Eye (tissue), 1 donor: ENCODE measurements at regions not wholly inside any gene's neighbourhood (a gene's known extent, or its start where the extent isn't known, plus 50 kb on each side); places are given as distances from the start of the nearest gene placed in this dataset.
A peak's percentile ranks its signal among the peaks of the same experiment; 100 is the strongest.
"Not testable (repeated sequence)": the region's sequence is repeated elsewhere in the genome, so short reads cannot be mapped to it uniquely, and the experiment has no call there.

ENCODE experiments used
- DNase-seq: peaks from one replicate; pipeline ENCODE4 v3.0.0-alpha.2; 2015

DNA sequence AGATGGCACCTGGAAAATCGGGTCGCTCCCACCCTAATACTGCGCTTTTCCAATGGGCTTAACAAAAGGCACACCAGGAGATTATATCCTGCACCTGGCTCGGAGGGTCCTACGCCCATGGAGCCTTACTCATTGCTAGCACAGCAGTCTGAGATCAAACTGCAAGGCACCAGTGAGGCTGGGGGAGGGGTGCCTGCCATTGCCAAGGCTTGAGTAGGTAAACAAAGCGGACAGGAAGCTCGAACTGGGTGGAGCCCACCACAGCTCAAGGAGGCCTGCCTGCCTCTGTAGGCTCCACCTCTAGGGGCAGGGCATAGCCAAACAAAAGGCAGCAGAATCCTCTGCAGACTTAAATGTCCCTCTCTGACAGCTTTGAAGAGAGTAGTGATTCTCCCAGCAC, 814.8 kb downstream of the SEMA5A start:
- DNase-seq = not testable (repeated sequence)

DNA sequence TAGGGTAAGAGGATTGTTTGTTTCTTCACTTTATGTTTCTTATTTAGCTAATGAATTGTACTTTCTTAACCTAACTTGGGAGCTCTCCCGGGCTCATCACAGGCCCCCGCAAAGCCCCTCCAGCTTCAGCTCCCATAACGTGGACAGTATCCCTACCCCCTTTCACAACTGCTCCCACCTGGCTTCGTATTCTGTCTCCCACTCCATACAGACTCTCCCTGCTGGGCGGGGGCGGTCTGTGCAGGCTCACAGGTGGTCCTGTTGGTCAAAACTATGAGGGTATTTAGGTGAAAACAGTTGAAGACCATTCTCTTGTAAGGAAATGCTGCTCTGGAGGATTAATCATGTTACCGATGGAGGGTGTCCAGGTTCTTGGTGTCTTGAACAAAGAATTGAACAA, 805.3 kb downstream of the SEMA5A start:
- no peak for DNase-seq

- no peak for DNase-seq
Measured at GRCh38 chr5:8749556-8749955, 796.3 kb downstream of the SEMA5A start.

DNA sequence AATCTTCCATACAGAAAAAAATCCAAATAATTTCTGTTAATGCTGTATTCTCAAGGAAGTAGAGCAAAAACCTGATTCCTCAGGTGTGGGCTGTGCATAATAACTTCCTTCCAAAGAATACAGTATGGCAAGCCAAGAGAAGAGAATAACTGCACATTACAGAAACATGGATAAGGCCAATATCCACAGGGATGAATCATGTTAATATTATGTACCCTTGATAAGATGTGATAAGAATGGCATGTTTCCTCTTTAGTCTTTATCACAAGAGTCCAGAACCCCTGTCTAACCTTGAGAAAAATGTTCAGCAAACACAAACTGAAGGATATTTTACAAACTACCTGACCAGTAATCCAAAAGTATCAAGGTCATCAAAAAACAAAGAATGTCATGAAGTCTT, 795.8 kb downstream of the SEMA5A start:
- DNase-seq = no peak

DNA sequence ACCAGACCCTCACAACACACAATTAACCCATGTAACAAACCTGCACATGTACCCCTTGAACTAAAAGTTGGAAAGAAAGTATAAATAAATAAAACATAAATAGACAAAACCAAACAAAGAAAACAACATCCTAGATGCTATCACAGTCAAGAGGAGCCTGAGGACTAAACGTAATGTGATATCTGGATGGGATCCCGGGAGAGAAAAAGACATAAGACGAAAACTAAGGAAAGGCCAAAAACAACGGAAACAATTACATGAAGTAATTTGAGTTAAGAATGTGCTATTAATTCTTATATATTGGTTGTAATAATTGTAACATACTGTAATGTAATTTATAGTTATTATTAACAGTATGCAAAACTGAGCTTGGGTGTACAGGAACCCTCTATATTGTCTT, 793.9 kb downstream of the SEMA5A start:
- DNase-seq = no peak

- no peak for DNase-seq
Measured at GRCh38 chr5:8752595-8752994, 793.3 kb downstream of the SEMA5A start.

DNA sequence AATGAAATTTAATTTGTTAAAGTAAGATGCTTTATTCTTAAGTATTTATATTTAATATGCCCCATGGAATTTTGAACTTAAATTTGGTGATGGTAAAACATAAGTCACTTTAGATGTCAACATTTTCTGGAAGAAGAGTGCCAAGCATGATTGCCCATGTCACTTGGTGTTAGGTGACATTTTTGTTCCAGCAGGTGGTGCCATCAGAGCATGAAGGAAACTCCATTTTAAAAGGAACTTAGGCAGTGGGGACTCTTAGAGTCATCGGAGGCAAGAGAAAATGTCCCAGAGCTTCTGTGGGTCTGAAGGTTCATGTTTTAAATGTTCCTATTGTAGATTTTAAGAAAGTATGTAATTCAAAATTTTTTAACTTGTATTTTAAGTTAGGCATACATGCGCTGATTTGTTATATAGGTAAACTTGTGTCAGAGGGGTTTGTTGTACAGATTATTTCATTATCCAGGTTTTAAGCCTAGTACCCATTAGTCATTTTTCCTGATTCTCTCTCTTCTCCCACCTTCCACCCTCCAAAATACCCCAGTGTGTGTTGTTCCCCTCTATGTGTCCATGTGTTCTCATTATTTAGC, 789.3 kb downstream of the SEMA5A start:
- peak; percentile 77 for DNase-seq

GRCh38 chr5:8765886-8766285, 780.0 kb downstream of the SEMA5A start:
- DNase-seq = no peak

DNA sequence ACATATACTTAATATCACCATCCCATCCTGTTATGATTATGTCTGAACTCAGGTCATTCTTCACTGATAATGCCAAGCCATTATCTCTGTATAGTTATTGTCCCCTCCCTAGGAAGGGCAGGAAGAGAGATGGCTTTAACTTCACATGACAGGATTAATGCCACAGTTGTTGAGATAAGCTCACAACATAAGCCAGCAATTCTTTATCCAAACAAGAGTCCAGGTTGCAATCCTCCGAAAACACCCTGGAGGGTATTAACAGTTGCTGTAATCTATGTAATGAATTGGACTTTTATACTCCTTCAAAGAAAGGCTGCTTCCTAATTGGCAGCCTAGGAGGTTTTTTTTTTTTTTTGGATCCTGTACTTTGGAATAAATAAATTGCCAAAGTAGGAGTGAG, 779.4 kb downstream of the SEMA5A start:
- no peak for DNase-seq

GRCh38 chr5:8767111-8767510, 778.8 kb downstream of the SEMA5A start:
- DNase-seq = no peak

DNA sequence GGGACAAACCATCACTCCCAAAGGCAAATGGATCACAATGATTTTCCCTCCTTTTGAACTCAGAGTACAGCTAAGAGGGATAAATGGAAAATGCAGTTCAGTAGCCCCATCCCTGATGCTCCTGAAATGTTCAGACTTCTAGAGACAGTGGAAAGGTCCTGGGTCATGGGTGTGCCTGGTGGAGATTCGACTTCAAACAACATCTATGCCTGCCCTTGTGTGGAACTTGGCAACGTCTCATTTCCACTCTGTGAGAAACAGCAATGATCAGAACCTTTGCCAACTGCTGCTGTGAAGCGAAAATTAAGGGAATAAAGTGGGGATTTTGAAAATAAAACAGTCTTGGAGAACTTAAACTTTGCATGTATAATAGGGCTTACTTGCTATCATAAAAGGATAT, 778.1 kb downstream of the SEMA5A start:
- DNase-seq = no peak

DNA sequence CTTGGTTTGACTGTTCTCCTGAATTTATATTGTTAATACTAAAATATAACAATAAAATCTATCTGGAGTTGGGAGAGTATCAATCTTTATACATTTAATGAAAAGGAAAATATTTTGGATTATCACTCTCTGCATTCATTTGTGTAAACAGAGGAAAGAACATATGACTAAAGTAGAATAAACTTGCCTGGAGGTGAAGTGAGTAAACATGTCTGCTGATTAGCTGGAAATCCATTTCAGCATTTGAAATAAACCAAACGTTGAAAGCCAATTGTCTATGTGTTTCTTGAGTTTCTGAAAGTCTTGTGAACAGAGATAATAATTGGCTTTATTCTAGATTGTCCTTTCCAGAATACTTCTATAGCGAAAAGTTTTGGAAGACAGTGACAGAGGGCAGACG, 776.2 kb downstream of the SEMA5A start:
- DNase-seq = no peak

DNA sequence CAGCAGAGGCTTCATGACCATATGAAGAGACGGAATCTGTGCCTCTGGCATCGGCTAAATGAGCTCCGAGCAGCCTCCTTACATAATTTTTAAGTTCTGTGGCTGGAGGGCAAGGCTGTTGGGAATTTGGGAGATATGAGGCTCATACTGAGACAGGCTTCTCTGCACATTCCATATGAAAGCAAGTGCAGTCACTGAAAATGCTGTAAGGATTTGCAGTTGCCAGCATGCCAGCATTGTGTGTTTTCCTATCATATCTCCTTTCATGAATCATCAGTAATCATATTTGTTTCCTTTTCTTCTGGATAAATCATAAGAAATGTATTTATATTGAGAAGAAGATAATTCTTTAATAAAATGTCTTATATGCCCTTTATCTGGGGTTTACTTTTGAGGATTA, 775.4 kb downstream of the SEMA5A start:
- DNase-seq = no peak

DNA sequence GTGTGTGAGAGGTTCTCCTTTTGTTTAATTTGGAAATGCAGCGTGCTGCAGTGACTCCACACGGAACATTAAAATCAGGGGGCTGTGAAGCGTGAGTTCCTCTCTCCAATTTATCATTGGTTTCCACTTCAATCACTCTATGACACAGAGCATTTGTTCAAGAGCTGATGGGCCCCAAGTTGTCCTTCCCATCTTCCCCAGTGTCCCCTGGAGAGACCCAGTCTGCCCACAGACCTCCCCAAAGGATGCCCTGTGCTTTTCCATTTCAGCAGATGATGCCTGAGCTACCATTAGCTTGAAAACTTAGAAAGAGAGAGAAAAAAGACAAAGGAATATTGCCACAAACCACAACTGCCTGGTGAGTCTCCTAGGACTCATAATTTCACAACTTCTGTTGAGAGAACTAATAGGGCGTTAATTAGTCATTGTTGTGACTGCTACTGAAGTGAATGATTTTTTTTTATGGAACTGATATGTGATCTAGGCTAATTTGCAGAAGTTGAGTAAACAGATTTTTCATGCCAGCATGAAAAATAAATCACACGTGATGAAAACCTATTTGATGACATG, 772.7 kb downstream of the SEMA5A start:
- DNase-seq = peak; percentile 54

DNA sequence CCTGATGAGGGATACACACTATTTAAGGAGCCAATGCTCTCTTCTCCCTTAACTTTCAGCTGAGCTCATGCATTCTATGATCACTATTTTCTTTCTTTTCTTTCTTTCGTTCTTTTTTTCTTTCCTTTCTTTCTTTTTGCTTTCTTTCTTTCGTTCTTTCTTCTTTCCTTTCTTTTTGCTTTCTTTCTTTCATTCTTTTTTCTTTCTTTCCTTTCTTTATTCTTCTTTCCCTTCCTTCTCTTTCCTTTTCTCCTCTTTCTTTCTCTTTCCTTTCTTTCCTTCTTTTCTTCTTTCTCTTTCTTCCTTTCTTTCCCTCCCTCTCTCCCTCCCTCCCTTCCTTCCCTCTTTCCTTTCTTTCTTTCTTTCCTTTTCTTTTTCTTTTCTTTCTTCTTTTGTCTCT, 761.2 kb downstream of the SEMA5A start:
- no peak for DNase-seq

GRCh38 chr5:8788246-8788645, 757.6 kb downstream of the SEMA5A start:
- no peak for DNase-seq

GRCh38 chr5:8805653-8806052, 740.2 kb downstream of the SEMA5A start:
- no peak for DNase-seq

DNA sequence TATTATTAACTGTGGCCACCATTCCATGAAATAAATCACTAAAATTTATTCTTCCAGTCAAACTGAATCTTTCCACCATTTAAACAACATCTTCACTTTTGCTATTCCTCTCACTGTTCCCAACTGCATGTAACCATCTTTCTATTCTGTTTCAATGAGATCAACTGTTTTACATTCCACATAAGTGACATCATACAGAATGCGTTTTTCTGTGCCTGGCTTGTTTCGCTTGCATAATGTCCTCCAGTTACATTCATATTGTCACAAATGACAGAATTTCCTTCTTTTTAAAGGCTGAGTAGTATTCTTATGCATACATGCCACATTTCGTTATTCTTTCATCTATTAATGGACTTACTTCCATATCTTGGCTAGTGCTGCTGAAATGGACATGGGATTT, 738.2 kb downstream of the SEMA5A start:
- no peak for DNase-seq

DNA sequence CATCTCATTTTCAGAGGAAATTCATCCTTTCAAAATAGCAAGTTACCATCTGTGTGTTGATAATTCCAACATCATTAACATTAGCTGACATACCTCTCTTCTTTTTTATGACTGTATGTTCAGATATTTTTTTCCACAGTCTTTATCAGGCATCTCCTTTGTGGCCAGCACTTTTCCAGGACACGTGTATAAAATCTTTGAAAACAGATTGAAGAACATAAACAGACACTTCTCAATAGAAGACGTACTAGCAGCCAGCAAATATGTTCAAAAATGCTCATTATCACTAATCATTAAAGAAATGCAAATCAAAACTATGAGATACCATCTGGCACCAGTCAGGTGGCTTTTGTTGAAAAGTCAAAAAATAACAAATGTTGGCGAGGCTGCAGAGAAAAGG, 734.3 kb downstream of the SEMA5A start:
- DNase-seq = no peak

DNA sequence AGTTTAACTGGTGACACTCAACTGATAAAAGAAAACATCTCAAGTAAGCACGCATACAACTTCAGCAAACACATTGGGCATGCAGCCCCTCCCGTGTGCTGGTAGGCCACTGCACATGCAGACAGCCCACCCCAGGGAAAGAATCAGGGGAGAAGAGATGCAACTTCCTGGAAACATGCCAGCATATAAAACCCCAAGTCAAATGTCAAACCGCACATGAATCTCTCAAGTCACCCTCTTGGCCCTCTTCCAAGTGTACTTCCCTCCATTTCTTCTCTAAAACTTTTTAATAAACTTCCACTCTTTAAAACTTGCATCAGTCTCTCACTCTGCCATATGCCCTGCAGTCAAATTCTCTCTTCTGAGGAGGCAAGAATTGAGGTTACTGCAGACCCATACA, 732.7 kb downstream of the SEMA5A start:
- DNase-seq = no peak

DNA sequence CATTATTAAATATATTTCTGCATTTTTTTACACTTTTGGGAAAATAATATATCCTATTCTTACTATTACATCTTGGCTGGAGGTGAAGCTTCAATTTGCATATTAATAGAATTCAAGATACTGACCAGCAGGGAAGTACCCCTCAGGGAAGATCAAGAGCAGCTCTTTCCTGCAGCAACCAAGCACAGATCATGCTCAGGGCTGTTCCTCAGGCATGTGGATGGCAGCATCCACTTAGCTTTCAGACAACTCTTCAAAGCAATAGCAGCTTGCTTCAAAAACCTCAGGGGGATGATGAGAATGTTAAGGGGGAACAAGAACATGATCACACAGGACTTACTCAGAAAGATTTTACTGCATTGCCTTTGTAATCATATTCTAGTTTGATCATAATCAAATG, 731.8 kb downstream of the SEMA5A start:
- no peak for DNase-seq

DNA sequence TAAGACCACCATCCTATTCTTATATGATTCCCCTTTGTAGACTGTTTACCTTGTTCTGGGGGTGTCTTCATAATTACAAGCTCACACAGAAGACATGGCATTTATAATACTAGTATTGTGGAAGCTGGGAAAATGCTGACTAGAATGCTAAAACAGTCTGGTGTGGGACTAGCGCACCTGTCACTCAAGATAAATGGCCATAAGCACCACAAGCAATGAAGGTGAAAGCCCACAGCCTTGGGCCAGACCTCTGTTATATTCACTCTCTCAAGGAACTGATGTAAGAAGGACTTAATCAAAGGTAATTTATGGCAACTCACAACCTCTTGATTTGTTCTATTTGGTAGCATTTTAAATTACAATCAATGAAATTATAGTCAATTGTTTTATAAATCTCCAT, 721.5 kb downstream of the SEMA5A start:
- no peak for DNase-seq

GRCh38 chr5:8825139-8825757, 720.6 kb downstream of the SEMA5A start:
- DNase-seq = no peak

DNA sequence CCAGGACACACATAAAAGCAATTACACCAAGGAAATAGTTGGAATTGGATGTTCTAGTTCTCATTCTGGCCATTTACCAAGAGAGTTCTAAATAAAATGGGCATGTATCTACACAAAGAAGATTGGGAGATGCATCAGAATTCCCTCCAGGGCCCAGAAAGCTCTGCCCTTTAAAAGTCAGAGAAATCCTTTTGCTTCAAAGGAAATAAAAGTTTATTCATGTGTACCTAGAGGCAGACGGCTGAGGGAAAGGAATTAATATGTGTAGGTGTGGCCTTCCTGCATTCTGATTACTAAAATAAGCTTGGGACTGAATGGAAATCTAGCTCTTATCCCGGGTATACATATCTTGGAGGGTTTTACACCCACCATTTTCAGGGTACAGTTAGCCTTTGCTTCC, 719.4 kb downstream of the SEMA5A start:
- DNase-seq = no peak

DNA sequence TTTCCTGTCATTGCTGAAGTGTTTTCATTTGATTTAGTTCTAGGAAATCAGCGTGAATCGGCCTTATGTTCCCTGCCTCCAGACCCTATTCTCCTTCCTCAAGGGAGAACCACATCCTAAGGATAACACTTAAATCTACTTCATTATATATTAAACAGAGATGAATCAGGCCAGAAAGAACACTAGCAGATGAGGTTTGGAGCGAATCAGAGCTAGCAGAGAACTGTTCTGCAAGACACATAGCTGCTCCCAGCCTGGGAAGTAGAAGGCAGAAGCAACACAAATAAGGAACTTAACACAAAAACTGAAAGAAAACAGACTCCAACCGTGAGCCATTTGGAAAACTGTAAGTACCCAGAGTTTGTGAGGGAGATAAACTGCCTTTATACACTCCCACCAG, 718.2 kb downstream of the SEMA5A start:
- DNase-seq = no peak
